ENCODE measurements at regions not wholly inside any gene's neighbourhood (a gene's known extent, or its start where the extent isn't known, plus 50 kb on each side); places are given as distances from the start of the nearest gene placed in this dataset.

- H3K4me3 ChIP-seq (replicated peaks in 1 of 2; ENCODE audit: low read depth in 1 of 2, low read length in 2 of 2) = no peak overlapping the region
- DNase-seq (ENCODE audit: low read depth, low spot score) (no peak), ATAC-seq (no peak)
- H3K4me1 ChIP-seq (ENCODE audit: control insufficient read depth in 1 of 2, insufficient read depth in 2 of 2, low read length in 2 of 2) = peaks cover 0 to 11% of the 10 kb centered on the region in 2 experiments; a peak in 2 of 4 replicates
- H3K27ac ChIP-seq (ENCODE audit: low read depth, low read length) = no peak overlapping the region
- ChIA-PET RAD21 (ENCODE audit: low non-redundant PET in 1 of 2, low total read pairs in 2 of 2, uncharacterized antibody in 2 of 2, unreplicated experiment in 2 of 2) (interaction anchor here in 1 of 2 experiments (0.5 kb wide), 1 partner anchor 24 kb away, joined by 3 read pairs; no protein-coding TSS in a partner anchor), CTCF (no interaction called here), POLR2A (interaction anchor here (0.7 to 1.1 kb wide), 2 partner anchors 10 to 209 kb away, joined by 3 read pairs; no protein-coding TSS in a partner anchor)
- no peaks in the 10 kb centered on the region for H3K9me2 ChIP-seq (ENCODE audit: insufficient read depth)
- BruUV-seq (replicated peaks) = no TSS peak
- no peaks in the 10 kb centered on the region for H4K20me1 ChIP-seq (ENCODE audit: insufficient read depth)
- no peak overlapping the region for H3K4me2 ChIP-seq (ENCODE audit: low read length)
- H3K9me3 ChIP-seq (ENCODE audit: control insufficient read depth in 1 of 2, insufficient read depth in 1 of 2, low read depth in 1 of 2, low read length in 2 of 2) = peaks cover 0 to 2% of the 10 kb centered on the region in 2 experiments; a peak in 1 of 4 replicates
- no peak overlapping the region for H3K9ac ChIP-seq (ENCODE audit: low read length)
- no peaks in the 10 kb centered on the region for H3K79me2 ChIP-seq (ENCODE audit: insufficient read depth, low read length)
- TF ChIP-seq JUND (IDR thresholded peaks at IDR 0.05) (no peak), ZBTB33 (IDR thresholded peaks at IDR 0.05; ENCODE audit: extremely low read depth, insufficient replicate concordance, low read length) (no peak), EZH2 (IDR thresholded peaks at IDR 0.05) (no peak)
- no peaks in the 10 kb centered on the region for H3K27me3 ChIP-seq (ENCODE audit: insufficient read depth, low read length)
- H3K36me3 ChIP-seq (ENCODE audit: control insufficient read depth in 1 of 2, insufficient read depth in 2 of 2, low read length in 2 of 2) = no peaks in the 10 kb centered on the region
- no peak overlapping the region for H2AFZ ChIP-seq (ENCODE audit: low read depth, low read length, poor library complexity, severe bottlenecking)
- intact Hi-C loops (cut with micrococcal nuclease) = no loop called here
Observed at GRCh38 chr11:69429716-69430491, 51.6 kb upstream of the LINC01488 start.

- CTCF ChIA-PET = no interaction called here
- no peak overlapping the region for H2AFZ ChIP-seq (ENCODE audit: low read depth, low read length, poor library complexity, severe bottlenecking)
- no peak for ATAC-seq
Observed at GRCh38 chr11:69430566-69430965, 50.9 kb upstream of the LINC01488 start.

More at GRCh38 chr11:69430566-69430965, 50.9 kb upstream of the LINC01488 start:
- no TSS peak for BruUV-seq (replicated peaks)
- TF ChIP-seq SIN3A (IDR thresholded peaks at IDR 0.05; ENCODE audit: low read depth) (no peak), EZH2 (IDR thresholded peaks at IDR 0.05) (no peak), ZNF274 (IDR thresholded peaks at IDR 0.05; ENCODE audit: low read depth, low read length) (no peak), POLR2A (IDR thresholded peaks at IDR 0.05; ENCODE audit: borderline replicate concordance, extremely low read depth, insufficient read depth, insufficient read length) (no peak), SP1 (IDR thresholded peaks at IDR 0.05; ENCODE audit: low read depth) (no peak), CEBPB (IDR thresholded peaks at IDR 0.05; ENCODE audit: low read depth) (no peak), CTCF (IDR thresholded peaks at IDR 0.05 in 2 of 3, conservative IDR thresholded peaks at IDR 0.05 in 1 of 3; ENCODE audit: borderline replicate concordance in 1 of 3, insufficient read depth in 1 of 3, low read depth in 2 of 3, low read length in 2 of 3) (no peak), POLR2AphosphoS5 (IDR thresholded peaks at IDR 0.05; ENCODE audit: low read depth, low read length) (no peak), YY1 (IDR thresholded peaks at IDR 0.05; ENCODE audit: extremely low read depth, insufficient replicate concordance, low read depth, low read length) (no peak)
- Histone ChIP-seq H3K36me3 (ENCODE audit: control insufficient read depth in 1 of 2, insufficient read depth in 2 of 2, low read length in 2 of 2) (no peaks in the 10 kb centered on the region), H3K27ac (ENCODE audit: low read depth, low read length) (no peak overlapping the region), H3K9ac (ENCODE audit: low read length) (no peak overlapping the region), H3K9me3 (ENCODE audit: control insufficient read depth in 1 of 2, insufficient read depth in 1 of 2, low read depth in 1 of 2, low read length in 2 of 2) (no peaks in the 10 kb centered on the region), H3K4me2 (ENCODE audit: low read length) (no peak overlapping the region), H3K9me2 (ENCODE audit: insufficient read depth) (no peaks in the 10 kb centered on the region), H3K4me3 (replicated peaks in 1 of 2; ENCODE audit: low read depth in 1 of 2, low read length in 2 of 2) (no peak overlapping the region), H3K4me1 (ENCODE audit: control insufficient read depth in 1 of 2, insufficient read depth in 2 of 2, low read length in 2 of 2) (peaks cover 0 to 11% of the 10 kb centered on the region in 2 experiments; a peak in 2 of 4 replicates), H4K20me1 (ENCODE audit: insufficient read depth) (no peaks in the 10 kb centered on the region), H3K27me3 (ENCODE audit: insufficient read depth, low read length) (no peaks in the 10 kb centered on the region), H3K79me2 (ENCODE audit: insufficient read depth, low read length) (no peaks in the 10 kb centered on the region)
- no peak for DNase-seq (ENCODE audit: low read depth, low spot score)
- RAD21 ChIA-PET (ENCODE audit: low non-redundant PET in 1 of 2, low total read pairs in 2 of 2, uncharacterized antibody in 2 of 2, unreplicated experiment in 2 of 2) = no interaction called here
- POLR2A ChIA-PET = no interaction called here
- intact Hi-C loops (cut with micrococcal nuclease) = no loop called here
